GM21367 (cell line): ENCODE measurements at regions not wholly inside any gene's neighbourhood (a gene's known extent, or its start where the extent isn't known, plus 50 kb on each side); places are given as distances from the start of the nearest gene placed in this dataset.

Experiments
- ATAC-seq: cut with Tn5 transposase; IDR thresholded peaks from one replicate; pipeline ENCODE4 v1.9.1; 2021; ENCODE audit not compliant: unreplicated experiment

GRCh38 chrX:16488959-16489358 lies 161.0 kb upstream of the S100G start:
- no peak for ATAC-seq

GRCh38 chrX:16491461-16491860 lies 158.5 kb upstream of the S100G start:
- no peak for ATAC-seq

- no peak for ATAC-seq
These were observed 153.8 kb upstream of the S100G start for GRCh38 chrX:16496175-16496574.

- no peak for ATAC-seq
These were observed 137.9 kb upstream of the S100G start for GRCh38 chrX:16511796-16512776.

DNA sequence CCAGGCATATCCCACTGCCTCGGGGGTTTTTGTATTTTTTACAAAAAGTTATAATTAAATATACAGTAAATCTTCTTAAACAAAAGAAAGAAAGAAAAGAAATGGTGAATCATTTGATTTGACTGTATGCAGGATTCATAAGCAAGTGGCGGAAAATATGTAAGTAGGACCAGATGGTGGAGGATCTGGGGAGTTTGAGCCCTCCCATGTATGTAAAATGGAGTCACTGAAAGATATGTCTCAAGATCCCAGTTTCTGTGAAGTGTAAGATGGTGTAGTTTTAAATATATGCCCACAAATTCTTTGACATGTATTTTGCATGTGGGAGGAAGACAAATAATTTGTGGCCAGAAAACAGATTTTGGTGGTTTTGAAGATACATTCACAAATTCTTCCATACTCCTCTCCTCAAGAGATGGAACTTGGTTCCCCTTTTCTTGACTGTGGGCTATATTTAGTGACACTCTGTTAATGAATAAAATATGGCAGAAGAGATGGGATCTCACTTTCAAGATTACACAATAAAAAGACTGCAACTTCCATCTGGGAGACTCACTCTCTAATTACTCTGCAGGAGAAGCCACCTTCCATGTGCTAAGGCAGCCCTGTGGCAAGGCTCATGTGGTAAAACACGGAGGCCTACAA lies 133.6 kb upstream of the S100G start:
- ATAC-seq, result no peak

- no peak for ATAC-seq
These were observed 132.8 kb upstream of the S100G start for GRCh38 chrX:16517039-16517605.

- no peak for ATAC-seq
These were observed 131.8 kb upstream of the S100G start for GRCh38 chrX:16518131-16518530.

GRCh38 chrX:16524316-16524715 lies 125.6 kb upstream of the S100G start:
- no peak for ATAC-seq

DNA sequence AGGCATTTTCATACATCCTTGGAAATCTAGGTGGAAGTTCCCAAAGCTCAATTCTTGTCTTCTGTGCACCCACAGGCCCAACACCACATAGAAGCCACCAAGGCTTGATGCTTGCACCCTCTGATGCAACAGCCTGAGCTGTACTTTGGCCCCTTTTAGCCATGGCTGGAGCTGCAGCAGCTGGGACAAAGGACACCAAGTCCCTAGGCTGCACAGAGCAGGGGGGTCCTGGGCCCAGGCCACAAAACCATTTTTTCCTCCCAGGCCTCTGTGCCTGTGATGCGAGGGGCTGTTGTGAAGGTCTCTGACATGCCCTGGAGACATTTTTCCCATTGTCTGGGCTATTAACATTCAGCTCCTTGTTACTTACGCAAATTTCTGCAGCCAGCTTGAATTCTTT lies 124.0 kb upstream of the S100G start:
- no peak for ATAC-seq

- ATAC-seq, result no peak
These were observed 121.3 kb upstream of the S100G start for GRCh38 chrX:16528620-16529019.
